Parathyroid adenoma (tissue), 2 donors: ENCODE measurements at regions not wholly inside any gene's neighbourhood (a gene's known extent, or its start where the extent isn't known, plus 50 kb on each side); places are given as distances from the start of the nearest gene placed in this dataset.

ENCODE experiments used
- H2AFZ ChIP-seq: fragments of 300-600 bp; sonication (generic); one replicate; pipeline ENCODE4 v1.7.0; 2017; ENCODE audit warnings: antibody characterized with exemption, mild to moderate bottlenecking
- H3K27ac ChIP-seq: fragments of 300-600 bp; sonication (generic); one replicate; pipeline ENCODE4 v1.7.0; 2017
- H3K27me3 ChIP-seq: fragments of 300-600 bp; sonication (generic); one replicate; pipeline ENCODE4 v1.7.0; 2017; ENCODE audit warnings: low read length; ENCODE audit not compliant: control insufficient read depth, insufficient read depth
- H3K36me3 ChIP-seq: fragments of 300-600 bp; sonication (generic); one replicate; pipeline ENCODE4 v1.7.0; 2017; ENCODE audit warnings: low read length; ENCODE audit not compliant: control insufficient read depth, insufficient read depth
- H3K4me1 ChIP-seq: fragments of 300-600 bp; sonication (generic); one replicate; pipeline ENCODE4 v1.7.0; 2017; ENCODE audit warnings: control low read depth
- H3K4me2 ChIP-seq: fragments of 300-600 bp; sonication (generic); one replicate; pipeline ENCODE4 v1.7.0; 2017; ENCODE audit warnings: low read length
- H3K4me3 ChIP-seq: fragments of 300-600 bp; sonication (generic); one replicate; pipeline ENCODE4 v1.7.0; 2017; ENCODE audit warnings: low read depth, low read length
- H3K79me2 ChIP-seq: fragments of 300-600 bp; sonication (generic); one replicate; pipeline ENCODE4 v1.7.0; 2017; ENCODE audit warnings: control low read depth
- H3K9ac ChIP-seq: fragments of 300-600 bp; sonication (generic); one replicate; pipeline ENCODE4 v1.7.0; 2017; ENCODE audit warnings: mild to moderate bottlenecking
- H3K9me3 ChIP-seq: fragments of 300-600 bp; sonication (generic); one replicate; pipeline ENCODE4 v1.7.0; 2017; ENCODE audit warnings: low read length; ENCODE audit not compliant: control insufficient read depth
- TF ChIP-seq, protein P1 (sequence below): fragments of 300-600 bp; sonication (generic); IDR thresholded peaks from one replicate; pipeline ENCODE4 v1.7.0; 2017; ENCODE audit warnings: antibody characterized with exemption, mild to moderate bottlenecking
- donor health status: primary hyperparathyroidism.

- TF ChIP-seq, protein P1, sequence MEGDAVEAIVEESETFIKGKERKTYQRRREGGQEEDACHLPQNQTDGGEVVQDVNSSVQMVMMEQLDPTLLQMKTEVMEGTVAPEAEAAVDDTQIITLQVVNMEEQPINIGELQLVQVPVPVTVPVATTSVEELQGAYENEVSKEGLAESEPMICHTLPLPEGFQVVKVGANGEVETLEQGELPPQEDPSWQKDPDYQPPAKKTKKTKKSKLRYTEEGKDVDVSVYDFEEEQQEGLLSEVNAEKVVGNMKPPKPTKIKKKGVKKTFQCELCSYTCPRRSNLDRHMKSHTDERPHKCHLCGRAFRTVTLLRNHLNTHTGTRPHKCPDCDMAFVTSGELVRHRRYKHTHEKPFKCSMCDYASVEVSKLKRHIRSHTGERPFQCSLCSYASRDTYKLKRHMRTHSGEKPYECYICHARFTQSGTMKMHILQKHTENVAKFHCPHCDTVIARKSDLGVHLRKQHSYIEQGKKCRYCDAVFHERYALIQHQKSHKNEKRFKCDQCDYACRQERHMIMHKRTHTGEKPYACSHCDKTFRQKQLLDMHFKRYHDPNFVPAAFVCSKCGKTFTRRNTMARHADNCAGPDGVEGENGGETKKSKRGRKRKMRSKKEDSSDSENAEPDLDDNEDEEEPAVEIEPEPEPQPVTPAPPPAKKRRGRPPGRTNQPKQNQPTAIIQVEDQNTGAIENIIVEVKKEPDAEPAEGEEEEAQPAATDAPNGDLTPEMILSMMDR, result no peak
- Histone ChIP-seq H3K36me3 (no peaks in the 10 kb centered on the region), H3K4me3 (no peak overlapping the region), H3K9me3 (no peaks in the 10 kb centered on the region), H3K9ac (no peak overlapping the region), H2AFZ (no peak overlapping the region), H3K79me2 (no peaks in the 10 kb centered on the region), H3K27me3 (no peaks in the 10 kb centered on the region), H3K4me2 (no peak overlapping the region), H3K4me1 (no peaks in the 10 kb centered on the region), H3K27ac (no peak overlapping the region)
Measured at GRCh38 chr2:82675186-82675585, 1783.9 kb downstream of the SUCLG1 start.

DNA sequence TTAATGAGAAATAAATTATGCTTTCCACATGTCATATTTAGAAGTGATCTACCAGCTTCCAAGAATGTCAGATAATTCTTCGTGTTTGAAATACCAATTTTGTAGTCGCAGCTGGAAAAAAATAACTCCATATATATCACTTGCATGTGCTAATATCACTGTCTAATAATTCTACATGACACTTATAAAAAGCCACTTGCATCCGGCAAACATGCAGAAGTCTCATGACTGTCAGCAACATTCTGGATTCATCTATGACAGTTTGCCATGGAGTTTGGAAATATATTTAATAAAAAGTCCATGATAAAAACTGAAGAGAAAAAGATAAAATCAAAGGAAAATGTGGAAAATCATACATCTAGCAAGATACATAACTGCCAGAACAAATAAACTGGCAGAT is 1784.4 kb downstream of the SUCLG1 start:
- Histone ChIP-seq H3K9me3 (no peaks in the 10 kb centered on the region), H2AFZ (no peak overlapping the region), H3K4me3 (no peak overlapping the region), H3K9ac (no peak overlapping the region), H3K4me1 (no peaks in the 10 kb centered on the region), H3K4me2 (no peak overlapping the region), H3K36me3 (no peaks in the 10 kb centered on the region), H3K27me3 (no peaks in the 10 kb centered on the region), H3K79me2 (no peaks in the 10 kb centered on the region), H3K27ac (no peak overlapping the region)
- TF ChIP-seq, protein P1, result no peak

DNA sequence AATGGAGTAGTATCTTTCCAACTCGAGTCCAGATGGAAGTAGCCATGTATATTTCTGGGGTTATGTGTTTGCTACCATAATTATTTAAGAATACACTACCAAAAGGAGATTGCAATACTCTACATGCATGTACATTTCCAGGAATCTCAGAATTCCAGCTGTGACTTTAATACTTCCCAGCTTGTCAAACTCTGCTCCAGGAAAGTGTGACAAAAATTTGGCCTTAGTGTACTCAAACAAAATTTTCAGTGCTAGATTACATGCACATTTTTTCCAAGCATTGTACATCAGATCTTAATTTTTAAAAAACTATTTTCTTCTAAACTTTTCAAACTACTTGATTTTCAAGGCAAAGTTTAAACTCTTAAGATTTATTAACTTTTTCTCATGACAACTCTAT is 1791.6 kb downstream of the SUCLG1 start:
- Histone ChIP-seq H3K4me1 (no peaks in the 10 kb centered on the region), H3K4me3 (no peak overlapping the region), H3K27me3 (no peaks in the 10 kb centered on the region), H3K36me3 (no peaks in the 10 kb centered on the region), H3K27ac (no peak overlapping the region), H3K9ac (no peak overlapping the region), H3K9me3 (no peaks in the 10 kb centered on the region), H2AFZ (no peak overlapping the region), H3K4me2 (no peak overlapping the region), H3K79me2 (no peaks in the 10 kb centered on the region)
- TF ChIP-seq, protein P1, result no peak

GRCh38 chr2:82665691-82666090 is 1793.4 kb downstream of the SUCLG1 start:
- TF ChIP-seq, protein P1, result no peak
- Histone ChIP-seq H3K79me2 (no peaks in the 10 kb centered on the region), H3K4me2 (no peak overlapping the region), H3K27me3 (no peaks in the 10 kb centered on the region), H3K4me1 (no peaks in the 10 kb centered on the region), H3K9me3 (no peaks in the 10 kb centered on the region), H2AFZ (no peak overlapping the region), H3K36me3 (no peaks in the 10 kb centered on the region), H3K27ac (no peak overlapping the region), H3K9ac (no peak overlapping the region), H3K4me3 (no peak overlapping the region)

- Histone ChIP-seq H3K4me3 (no peak overlapping the region), H3K27me3 (no peaks in the 10 kb centered on the region), H3K4me1 (no peaks in the 10 kb centered on the region), H3K4me2 (no peak overlapping the region), H2AFZ (no peak overlapping the region), H3K9me3 (no peaks in the 10 kb centered on the region), H3K36me3 (no peaks in the 10 kb centered on the region), H3K9ac (no peak overlapping the region), H3K27ac (no peak overlapping the region), H3K79me2 (no peaks in the 10 kb centered on the region)
- TF ChIP-seq, protein P1, result no peak
Measured at GRCh38 chr2:82657106-82657505, 1802.0 kb downstream of the SUCLG1 start.
